8988T (cell line): ENCODE measurements at regions not wholly inside any gene's neighbourhood (a gene's known extent, or its start where the extent isn't known, plus 50 kb on each side); places are given as distances from the start of the nearest gene placed in this dataset.
"Not testable (repeated sequence)": the region's sequence is repeated elsewhere in the genome, so short reads cannot be mapped to it uniquely, and the experiment has no call there.

Experiments used
- DNase-seq: peaks from one replicate; pipeline ENCODE4 v3.0.0; 2011

- no peak for DNase-seq
These were observed 92.3 kb upstream of the THUMPD2 start for GRCh38 chr2:39871291-39871761.

GRCh38 chr2:39870871-39871270, 91.8 kb upstream of the THUMPD2 start:
- DNase-seq = no peak

GRCh38 chr2:39867268-39867667, 88.2 kb upstream of the THUMPD2 start:
- no peak for DNase-seq

- DNase-seq = no peak
These were observed 86.7 kb upstream of the THUMPD2 start for GRCh38 chr2:39865751-39866150.

- DNase-seq = not testable (repeated sequence)
These were observed 84.6 kb upstream of the THUMPD2 start for GRCh38 chr2:39863672-39864071.

GRCh38 chr2:39860538-39860937, 81.5 kb upstream of the THUMPD2 start:
- DNase-seq = no peak

GRCh38 chr2:39858677-39859076, 79.6 kb upstream of the THUMPD2 start:
- DNase-seq = no peak

- no peak for DNase-seq
These were observed 76.8 kb upstream of the THUMPD2 start for GRCh38 chr2:39855856-39856255.

- no peak for DNase-seq
These were observed 75.7 kb upstream of the THUMPD2 start for GRCh38 chr2:39854771-39855170.

GRCh38 chr2:39852831-39853230, 73.8 kb upstream of the THUMPD2 start:
- no peak for DNase-seq

GRCh38 chr2:39851651-39852110, 72.6 kb upstream of the THUMPD2 start:
- no peak for DNase-seq

- DNase-seq = no peak
These were observed 72.2 kb upstream of the THUMPD2 start for GRCh38 chr2:39851251-39851650.

- no peak for DNase-seq
These were observed 71.0 kb upstream of the THUMPD2 start for GRCh38 chr2:39849982-39850526.

GRCh38 chr2:39849064-39849463, 70.0 kb upstream of the THUMPD2 start:
- DNase-seq = no peak

GRCh38 chr2:39845460-39846146, 66.5 kb upstream of the THUMPD2 start:
- DNase-seq = peak; percentile 24

GRCh38 chr2:39839261-39839848, 60.3 kb upstream of the THUMPD2 start:
- no peak for DNase-seq

GRCh38 chr2:39838589-39838988, 59.5 kb upstream of the THUMPD2 start:
- no peak for DNase-seq

- peak; percentile 15 for DNase-seq
These were observed 58.9 kb upstream of the THUMPD2 start for GRCh38 chr2:39837856-39838453.

GRCh38 chr2:39836638-39837037, 57.6 kb upstream of the THUMPD2 start:
- no peak for DNase-seq

- DNase-seq = no peak
These were observed 55.4 kb upstream of the THUMPD2 start for GRCh38 chr2:39834426-39834825.

- DNase-seq = not testable (repeated sequence)
These were observed 51.6 kb upstream of the THUMPD2 start for GRCh38 chr2:39830610-39831009.
